ENCODE measurements at regions not wholly inside any gene's neighbourhood (a gene's known extent, or its start where the extent isn't known, plus 50 kb on each side); places are given as distances from the start of the nearest gene placed in this dataset.

DNA sequence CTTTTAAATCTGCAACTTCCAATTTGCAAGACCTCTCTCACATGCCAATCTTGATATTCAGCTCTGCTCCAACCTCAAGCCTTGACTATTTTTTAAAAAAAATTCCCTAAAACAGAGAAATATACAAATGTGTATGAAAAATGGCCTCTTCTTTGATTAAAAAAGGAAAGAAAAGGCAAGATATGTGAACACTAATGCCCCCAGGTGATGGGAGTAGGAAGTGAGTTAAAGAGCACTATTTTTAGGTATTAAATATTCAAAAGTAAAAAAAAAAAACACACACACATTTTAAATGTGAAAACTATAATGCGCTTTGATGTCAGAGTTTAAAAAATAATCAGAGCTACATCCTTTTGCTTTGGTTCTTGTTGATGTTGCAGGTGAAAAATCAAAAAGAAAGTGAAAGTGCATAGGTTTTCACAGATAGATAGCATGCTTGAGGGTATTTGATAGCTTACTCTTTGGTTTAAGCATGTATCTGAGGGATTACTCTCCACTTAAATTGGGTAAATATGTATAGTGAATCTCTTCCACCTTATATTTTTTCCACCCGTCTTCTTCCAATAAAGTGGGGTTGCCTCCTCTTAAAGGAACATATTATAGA, 406.0 kb upstream of the POU3F3 start:
- no peak for DNase-seq (ENCODE audit: low spot score)

GRCh38 chr2:104448661-104449440, 405.1 kb upstream of the POU3F3 start:
- DNase-seq (ENCODE audit: low spot score), result no peak

DNA sequence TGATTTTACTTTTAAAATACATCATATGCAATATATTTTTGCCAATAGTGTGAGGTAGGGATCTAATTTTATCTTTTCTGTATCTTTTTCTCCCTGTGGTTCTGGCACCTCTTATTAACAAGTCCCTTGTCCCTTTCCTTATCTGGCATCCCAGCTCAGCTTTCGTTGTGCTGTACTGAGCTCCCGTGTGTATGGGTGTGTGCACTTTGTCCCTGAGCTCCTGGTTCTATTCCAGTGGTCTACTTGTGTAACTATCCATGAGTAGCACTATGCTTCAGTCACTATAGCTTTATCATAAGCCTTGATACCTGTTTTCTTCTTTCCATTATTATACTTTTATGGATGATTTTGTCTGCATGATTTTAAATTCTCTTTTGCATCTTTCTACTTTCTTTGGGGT, 401.4 kb upstream of the POU3F3 start:
- DNase-seq (ENCODE audit: low spot score), result no peak

- no peak for DNase-seq (ENCODE audit: low spot score)
Observed at GRCh38 chr2:104462731-104463130, 391.2 kb upstream of the POU3F3 start.

DNA sequence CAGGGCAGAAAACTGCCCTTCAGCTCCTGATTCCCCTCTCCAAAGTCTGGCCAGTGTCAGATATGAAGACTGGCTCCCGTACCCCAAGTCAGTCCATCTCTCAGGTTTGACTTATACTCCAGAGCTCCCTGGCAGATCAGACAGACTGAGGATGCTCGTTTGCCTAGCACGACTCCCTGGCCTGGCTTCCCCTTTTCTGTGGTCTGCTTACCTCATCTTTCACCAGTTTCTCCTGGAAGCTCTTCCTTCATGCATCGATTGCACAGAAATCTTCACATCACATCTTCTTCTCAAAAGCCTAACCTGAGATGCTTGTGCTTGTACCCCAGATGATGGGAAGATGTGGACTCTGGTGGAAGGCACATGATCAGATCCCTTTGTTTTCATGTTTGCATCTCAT, 387.9 kb upstream of the POU3F3 start:
- DNase-seq (ENCODE audit: low spot score), result no peak

- no peak for DNase-seq (ENCODE audit: low spot score)
Observed at GRCh38 chr2:104468846-104469245, 385.1 kb upstream of the POU3F3 start.

DNA sequence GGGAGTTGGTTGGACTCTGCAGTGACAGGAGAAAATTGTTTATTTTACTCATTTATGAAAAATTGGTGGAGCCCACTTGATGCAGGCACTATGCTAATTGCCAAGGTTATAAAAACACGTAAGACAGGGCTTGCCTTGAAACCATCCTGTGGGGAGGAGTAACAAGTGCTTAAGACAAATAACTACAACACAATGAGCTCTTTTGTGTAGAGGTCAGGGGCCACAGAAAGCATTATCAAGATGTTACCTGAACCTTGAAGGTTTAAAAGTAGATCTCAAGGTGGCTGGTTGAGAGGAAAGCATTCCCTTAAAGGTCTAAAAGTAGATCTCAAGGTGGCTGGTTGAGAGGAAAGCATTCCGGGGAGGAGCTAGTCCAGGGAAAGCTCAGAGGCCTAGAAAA, 381.8 kb upstream of the POU3F3 start:
- no peak for DNase-seq (ENCODE audit: low spot score)

- DNase-seq (ENCODE audit: low spot score), result no peak
Observed at GRCh38 chr2:104473546-104473945, 380.4 kb upstream of the POU3F3 start.

- no peak for DNase-seq (ENCODE audit: low spot score)
Observed at GRCh38 chr2:104474716-104475115, 379.2 kb upstream of the POU3F3 start.

- DNase-seq (ENCODE audit: low spot score), result no peak
Observed at GRCh38 chr2:104476075-104476474, 377.8 kb upstream of the POU3F3 start.

- DNase-seq (ENCODE audit: low spot score), result no peak
Observed at GRCh38 chr2:104476563-104476988, 377.3 kb upstream of the POU3F3 start.

DNA sequence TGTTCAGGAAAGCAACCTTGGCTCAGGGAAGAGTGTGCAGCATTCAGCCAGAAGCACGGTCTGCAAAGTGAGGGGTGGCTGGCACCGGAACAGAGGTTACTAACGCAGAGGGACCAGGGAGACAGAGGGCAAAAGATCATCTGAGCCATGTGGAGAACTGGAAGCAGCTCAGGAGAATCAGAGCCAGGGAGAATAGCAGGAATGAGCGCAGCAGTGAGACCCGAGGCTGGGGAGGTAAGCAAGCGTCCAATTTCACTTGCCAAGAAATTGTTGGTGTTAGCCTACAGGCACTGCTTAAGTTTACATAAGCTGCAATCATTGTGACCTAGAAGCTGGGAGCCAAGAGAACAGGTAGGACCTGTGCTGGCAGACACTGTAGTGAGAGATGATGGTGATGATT, 372.6 kb upstream of the POU3F3 start:
- no peak for DNase-seq (ENCODE audit: low spot score)

DNA sequence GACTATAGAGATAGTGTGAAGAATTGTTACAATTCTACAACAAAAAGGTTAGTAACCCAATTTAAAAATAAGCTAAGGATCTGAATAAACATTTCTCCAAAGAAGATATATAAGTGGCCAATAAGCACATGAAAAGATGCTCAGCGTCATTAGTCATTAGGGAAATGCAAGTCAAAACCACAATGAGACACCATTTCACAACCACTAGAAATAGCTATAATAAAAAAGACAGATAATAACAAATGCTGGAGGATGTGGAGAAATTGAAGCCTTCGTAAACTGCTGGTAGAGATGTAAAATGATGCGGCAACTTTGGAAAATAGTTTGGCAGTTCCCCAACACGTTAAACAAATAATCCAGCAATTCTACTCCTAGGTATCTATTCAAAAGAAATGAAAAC, 366.5 kb upstream of the POU3F3 start:
- no peak for DNase-seq (ENCODE audit: low spot score)

DNA sequence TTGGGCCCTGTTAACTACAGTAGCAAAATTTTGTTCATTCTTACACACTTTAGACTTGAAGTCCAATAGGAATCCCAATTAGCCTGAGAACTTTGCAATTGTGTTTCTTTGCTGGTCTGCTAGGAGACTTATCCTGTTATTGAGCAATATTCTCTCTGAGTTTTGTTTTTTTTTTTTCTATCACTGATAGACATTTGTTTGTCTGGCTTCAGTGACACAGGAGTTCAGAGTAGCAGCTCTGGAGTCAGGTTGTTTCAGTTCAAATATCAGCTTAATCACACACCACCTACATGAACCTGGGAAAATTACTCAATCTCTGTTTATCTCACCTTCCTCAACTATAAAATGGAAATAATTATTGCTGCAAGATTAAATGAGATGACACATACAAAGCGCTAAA, 360.2 kb upstream of the POU3F3 start:
- no peak for DNase-seq (ENCODE audit: low spot score)

DNA sequence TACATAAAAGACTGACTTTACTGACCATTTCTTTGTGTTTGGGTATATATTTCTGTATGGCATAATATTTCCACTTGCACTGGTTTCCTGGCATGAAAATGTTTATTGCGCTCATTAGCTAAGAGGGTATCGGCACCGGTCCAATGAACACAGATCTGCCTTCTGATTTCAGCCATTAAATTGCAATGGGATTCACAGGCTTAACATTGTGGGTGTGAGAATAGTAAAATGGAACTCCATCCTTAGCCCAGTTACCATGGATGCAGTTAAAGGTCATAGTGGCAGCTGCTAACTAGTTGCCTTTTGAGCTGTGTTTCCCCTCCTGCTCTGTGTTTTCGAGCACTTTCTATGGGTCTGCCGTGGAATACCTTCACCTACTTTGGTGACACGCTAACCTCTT, 352.6 kb upstream of the POU3F3 start:
- no peak for DNase-seq (ENCODE audit: low spot score)

GRCh38 chr2:104501929-104502328, 352.0 kb upstream of the POU3F3 start:
- DNase-seq (ENCODE audit: low spot score), result no peak

DNA sequence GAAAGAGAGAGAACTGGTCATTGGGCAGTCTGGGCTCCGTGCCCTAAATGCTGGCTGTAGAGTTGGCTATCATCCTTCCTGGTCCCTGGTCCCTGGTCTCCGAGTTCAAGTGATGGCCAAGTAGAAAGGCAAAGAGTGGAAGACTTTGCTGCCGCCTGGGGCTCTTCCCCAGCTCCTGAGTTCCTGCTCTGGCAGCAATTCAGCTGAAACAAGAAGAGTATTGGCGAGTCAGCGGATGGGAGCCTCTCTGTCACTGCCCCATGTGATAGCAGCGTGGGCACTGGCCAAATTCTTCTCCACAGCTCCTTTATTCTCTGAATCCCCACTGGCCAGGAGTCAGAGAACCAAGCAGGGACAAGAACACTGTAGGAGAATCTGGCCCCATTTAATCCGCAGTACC, 351.0 kb upstream of the POU3F3 start:
- no peak for DNase-seq (ENCODE audit: low spot score)

DNA sequence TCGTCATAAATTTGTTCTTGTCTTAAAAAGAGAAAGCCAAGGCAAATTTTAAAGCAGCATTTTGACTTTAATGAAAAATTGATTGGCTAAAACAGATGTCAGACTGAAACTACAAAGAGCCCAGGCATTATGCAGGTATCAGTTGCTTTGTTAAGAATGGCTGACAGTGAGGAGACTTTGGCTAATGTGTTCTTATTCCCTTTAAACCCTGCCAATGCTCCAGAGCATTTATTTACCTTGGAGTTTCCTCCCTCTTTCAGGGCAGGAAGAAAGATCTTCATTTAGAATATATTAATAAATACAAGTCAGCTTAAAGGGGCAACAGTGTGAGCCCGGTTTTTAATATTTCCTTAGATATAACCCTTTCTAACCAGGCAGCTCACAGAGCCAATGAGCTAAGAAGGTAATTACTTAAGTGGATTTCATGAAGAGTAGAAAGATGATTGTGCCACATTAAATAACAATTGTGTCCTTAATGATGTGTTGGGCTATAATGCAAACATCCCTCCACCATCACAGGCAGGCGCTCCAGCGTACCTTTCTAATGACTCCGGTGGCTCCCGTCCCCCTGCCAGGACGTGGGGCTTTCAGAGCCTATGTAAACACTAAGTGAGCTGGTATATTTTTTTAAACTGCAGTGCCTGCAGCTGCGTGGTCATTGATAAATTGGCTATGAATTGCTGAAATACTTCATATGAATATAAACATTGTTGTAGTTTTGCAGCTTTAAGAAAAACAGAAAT, 349.4 kb upstream of the POU3F3 start:
- no peak for DNase-seq (ENCODE audit: low spot score)

- no peak for DNase-seq (ENCODE audit: low spot score)
Observed at GRCh38 chr2:104518256-104518655, 335.7 kb upstream of the POU3F3 start.

GRCh38 chr2:104521247-104521646, 332.7 kb upstream of the POU3F3 start:
- DNase-seq (ENCODE audit: low spot score), result no peak

DNA sequence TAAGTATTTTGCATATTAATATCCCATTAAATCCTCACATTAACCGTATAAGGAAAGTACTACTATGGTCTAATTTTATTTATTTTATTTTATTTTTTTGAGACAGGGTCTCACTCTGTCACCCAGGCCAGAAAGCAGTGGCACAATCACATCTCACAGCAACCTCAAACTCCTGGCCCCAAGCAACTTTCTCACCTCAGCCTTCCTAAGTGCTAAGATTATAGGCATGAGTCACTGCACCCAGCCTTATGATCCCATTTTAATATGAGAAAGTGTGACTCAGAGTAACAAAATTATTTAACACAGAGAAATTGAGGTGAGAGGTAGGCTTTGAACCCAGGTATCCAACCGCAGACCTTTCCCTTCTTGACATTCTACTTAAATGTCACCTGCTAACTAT, 330.0 kb upstream of the POU3F3 start:
- no peak for DNase-seq (ENCODE audit: low spot score)

DNA sequence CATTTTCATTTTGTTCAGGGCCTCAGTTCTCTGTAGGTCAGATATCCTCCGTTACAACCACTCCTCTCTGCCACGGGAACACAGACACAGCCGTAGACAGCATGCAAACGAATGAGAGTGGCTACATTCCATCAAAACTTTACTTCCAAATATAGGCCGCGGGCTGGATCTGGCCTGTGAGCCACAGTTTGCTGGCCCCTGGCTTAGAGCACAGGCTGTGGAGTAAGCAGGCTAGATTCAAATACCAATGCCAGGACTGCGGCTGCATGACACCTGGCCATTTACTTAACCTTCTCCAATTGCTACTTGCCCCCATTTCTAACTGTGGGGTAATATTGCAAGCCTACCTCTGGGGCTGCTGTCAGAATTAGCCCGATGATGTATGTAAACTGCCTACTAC, 325.8 kb upstream of the POU3F3 start:
- no peak for DNase-seq (ENCODE audit: low spot score)

DNA sequence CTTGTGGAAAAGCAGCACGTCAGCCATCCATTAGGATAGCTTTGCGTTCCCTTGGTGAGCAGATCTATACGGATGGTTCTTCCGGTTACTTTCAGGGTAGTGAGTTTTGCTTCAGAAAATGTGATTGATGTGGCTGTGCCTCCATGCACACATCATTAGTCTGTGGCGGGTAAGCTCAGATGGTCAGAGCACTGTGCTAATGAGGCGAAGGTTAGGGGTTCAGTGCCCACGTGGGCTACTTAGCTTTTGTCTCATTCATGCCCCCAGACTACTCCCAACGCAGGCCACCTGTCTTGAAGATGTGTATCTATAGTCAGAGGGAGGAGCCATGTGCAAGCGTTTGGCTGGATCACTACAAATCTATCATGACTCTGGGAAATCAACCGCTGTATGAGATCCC, 322.8 kb upstream of the POU3F3 start:
- no peak for DNase-seq (ENCODE audit: low spot score)
